ENCODE measurements at regions not wholly inside any gene's neighbourhood (a gene's known extent, or its start where the extent isn't known, plus 50 kb on each side); places are given as distances from the start of the nearest gene placed in this dataset.

DNA sequence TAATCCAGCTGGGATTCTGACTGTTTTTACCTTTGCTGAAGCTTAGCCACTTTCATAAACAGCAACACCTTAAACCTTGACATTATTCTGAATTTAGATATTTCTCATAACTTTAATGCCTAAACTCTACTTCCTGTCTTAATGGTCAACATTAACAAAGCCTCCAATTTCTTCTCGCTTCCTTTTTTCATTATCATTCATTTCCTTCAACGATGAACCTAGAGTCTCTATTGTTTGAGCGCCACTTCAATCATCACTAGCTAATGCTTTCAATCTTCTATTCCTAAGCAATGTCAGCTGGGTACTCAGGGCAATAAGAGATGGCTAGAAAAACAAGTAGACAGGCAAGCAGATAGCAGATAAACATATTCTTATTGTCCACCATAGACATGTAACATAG is 96.6 kb upstream of the TMEM196 start:
- no peak for DNase-seq (ENCODE audit: low read depth, low spot score)

DNA sequence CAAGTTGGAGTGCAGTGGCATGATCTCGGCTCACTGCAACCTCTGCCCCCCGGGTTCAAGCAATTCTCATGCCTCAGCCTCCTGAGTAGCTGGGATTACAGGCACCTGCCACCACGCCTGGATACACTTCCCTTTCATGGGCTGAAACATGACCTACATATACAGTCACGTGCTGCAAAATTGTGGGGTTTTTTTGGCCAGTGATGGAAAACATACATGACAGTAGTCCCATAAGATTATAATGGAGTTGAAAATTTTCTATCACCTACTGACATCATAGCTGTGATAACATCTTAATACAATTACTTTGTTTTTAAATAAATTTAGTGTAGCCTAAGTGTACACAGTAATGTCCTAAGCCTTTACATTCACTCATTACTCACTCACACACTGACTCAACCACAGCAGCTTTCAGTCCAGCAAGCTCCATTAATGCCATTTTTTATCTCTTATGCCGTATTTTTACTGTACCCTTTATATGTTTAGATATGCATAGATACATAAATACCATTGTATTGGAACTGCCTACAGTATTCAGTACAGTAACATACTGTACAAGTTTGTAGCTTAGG is 79.9 kb upstream of the TMEM196 start:
- no peak for DNase-seq (ENCODE audit: low read depth, low spot score)

DNA sequence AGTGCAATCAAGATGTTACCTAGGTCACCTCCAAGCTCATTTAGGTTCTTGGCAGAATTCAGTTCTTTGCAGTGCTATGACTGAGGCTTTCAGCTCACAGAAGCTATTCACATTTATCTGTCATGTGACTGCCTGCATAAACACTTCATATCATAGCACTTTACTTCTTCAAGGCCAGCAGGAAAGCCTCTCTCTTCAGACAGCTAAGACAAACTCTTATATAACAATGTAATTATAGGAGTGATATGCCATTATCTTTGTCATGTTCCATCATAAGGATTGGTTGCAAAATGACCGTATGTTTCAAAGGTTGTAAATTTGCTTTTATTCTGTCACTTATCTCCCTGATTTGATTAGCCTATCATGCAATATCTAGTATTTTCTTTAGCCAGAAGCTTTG is 78.8 kb upstream of the TMEM196 start:
- no peak for DNase-seq (ENCODE audit: low read depth, low spot score)

DNA sequence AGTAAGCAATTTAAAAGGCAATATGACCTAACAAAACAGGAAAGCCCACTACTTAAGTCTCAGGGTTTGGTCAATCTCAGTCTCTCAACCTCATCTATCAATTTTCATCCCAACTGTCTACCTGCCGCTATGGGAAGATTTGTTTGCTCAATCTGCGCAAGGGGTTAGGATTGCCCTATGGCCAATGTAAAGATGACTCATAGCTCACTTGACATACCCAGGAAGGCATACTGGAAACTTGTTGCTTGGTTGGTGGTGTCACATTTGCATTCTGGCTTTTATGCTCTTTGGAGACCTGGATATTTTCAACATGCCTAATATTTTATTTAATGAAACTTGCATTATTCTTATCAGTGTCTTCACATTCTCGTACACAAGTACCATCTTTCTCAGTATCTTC is 78.1 kb upstream of the TMEM196 start:
- DNase-seq (ENCODE audit: low read depth, low spot score): no peak

DNA sequence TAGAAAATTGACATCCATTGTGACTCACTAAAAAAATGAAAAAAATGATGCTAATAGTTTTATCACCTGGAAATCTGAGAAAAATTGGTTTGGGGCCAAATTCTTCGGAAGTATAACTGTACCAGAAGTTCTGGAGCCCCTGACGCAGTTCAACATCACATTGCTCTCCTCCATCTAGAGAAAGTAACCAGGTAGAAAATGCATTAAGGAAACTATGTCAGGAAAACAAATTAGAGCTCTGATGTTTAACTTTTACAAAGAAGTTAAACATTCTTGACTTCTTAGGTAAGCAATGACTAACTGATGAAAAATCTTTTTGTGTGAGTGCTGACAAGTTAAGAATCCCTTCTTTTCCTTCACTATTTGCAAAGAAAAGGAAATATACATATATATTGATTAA is 61.1 kb upstream of the TMEM196 start:
- no peak for DNase-seq (ENCODE audit: low read depth, low spot score)

DNA sequence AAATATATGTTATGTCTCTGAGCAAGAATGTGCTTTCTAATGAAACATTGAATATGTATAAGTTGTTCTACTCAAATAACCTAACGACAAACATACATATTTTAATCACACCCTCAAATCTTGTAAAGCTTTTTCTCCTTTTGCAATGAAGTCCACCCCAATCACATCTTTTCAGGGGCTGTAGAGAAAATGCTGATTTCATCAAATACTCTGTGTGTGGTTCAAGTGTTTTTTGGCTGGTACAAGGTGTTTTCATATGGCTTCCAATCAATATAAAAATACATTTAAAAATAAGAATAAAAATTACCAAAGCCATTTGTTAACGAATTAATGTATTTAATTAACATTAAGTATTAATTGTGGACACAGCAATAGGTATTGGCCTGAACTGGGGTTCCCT is 57.2 kb upstream of the TMEM196 start:
- no peak for DNase-seq (ENCODE audit: low read depth, low spot score)

Measured in ELF-1 (cell line).